ENCODE measurements at regions not wholly inside any gene's neighbourhood (a gene's known extent, or its start where the extent isn't known, plus 50 kb on each side); places are given as distances from the start of the nearest gene placed in this dataset.

DNA sequence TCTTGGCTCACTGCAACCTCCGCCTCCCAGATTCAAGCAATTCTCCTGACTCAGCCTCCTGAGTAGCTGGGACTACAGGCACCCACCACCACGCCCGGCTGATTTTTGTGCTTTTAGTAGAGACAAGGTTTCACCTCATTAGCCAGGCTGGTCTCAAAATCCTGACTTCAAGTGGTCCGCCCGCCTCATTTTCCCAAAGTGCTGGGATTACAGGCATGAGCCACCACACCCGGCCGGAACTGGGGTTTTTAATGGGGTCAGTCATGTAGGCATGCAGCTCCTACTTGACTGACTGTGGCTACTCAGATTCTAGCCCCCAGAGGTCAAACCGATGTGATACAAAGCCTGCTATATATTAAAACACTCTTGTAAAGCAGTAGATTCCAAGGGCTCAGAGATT lies 631.7 kb downstream of the MAT2B start:
- no peak overlapping the region for H3K9ac ChIP-seq (ENCODE audit: low read length)
- no peak for DNase-seq
- ChIA-PET CTCF (no interaction called here), POLR2A (no interaction called here)
- H3K36me3 ChIP-seq (replicated peaks in 1 of 2; ENCODE audit: control extremely low read depth in 1 of 2, control insufficient read depth in 1 of 2, extremely low read depth in 1 of 2, insufficient read depth in 2 of 2, low read length in 1 of 2), result no peaks in the 10 kb centered on the region
- ATAC-seq (ENCODE audit: low read depth), result no peak
- no peak for TF ChIP-seq EZH2 (IDR thresholded peaks at IDR 0.05; ENCODE audit: borderline replicate concordance, insufficient read depth, low read depth, low read length, poor library complexity, severe bottlenecking)
- TF ChIP-seq, protein P1, sequence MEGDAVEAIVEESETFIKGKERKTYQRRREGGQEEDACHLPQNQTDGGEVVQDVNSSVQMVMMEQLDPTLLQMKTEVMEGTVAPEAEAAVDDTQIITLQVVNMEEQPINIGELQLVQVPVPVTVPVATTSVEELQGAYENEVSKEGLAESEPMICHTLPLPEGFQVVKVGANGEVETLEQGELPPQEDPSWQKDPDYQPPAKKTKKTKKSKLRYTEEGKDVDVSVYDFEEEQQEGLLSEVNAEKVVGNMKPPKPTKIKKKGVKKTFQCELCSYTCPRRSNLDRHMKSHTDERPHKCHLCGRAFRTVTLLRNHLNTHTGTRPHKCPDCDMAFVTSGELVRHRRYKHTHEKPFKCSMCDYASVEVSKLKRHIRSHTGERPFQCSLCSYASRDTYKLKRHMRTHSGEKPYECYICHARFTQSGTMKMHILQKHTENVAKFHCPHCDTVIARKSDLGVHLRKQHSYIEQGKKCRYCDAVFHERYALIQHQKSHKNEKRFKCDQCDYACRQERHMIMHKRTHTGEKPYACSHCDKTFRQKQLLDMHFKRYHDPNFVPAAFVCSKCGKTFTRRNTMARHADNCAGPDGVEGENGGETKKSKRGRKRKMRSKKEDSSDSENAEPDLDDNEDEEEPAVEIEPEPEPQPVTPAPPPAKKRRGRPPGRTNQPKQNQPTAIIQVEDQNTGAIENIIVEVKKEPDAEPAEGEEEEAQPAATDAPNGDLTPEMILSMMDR (IDR thresholded peaks at IDR 0.05), result no peak
- H3K9me3 Mint-ChIP-seq (ENCODE audit: insufficient read depth), result peaks cover 3% of the 10 kb centered on the region
- no peak overlapping the region for H2AFZ ChIP-seq (ENCODE audit: insufficient read depth, low read depth, low read length, poor library complexity, severe bottlenecking)
- no peaks in the 10 kb centered on the region for H3K27me3 Mint-ChIP-seq
- no peak overlapping the region for H3K27ac ChIP-seq (ENCODE audit: low read length in 2 of 2)
- H3K27ac Mint-ChIP-seq, result no peak overlapping the region
- peaks cover 0 to 7% (median 6%) of the 10 kb centered on the region in 3 donors for H3K9me3 ChIP-seq (ENCODE audit: control extremely low read depth in 1 of 3, control insufficient read depth in 2 of 3, insufficient read depth in 1 of 3, low read length in 2 of 3)
- no peaks in the 10 kb centered on the region for H3K79me2 ChIP-seq (ENCODE audit: control insufficient read depth, insufficient read depth, low read length)
- H3K4me1 Mint-ChIP-seq, result no peaks in the 10 kb centered on the region
- no peaks in the 10 kb centered on the region for H3K27me3 ChIP-seq (replicated peaks in 1 of 4; ENCODE audit: control extremely low read depth in 1 of 4, control insufficient read depth in 3 of 4, insufficient read depth in 4 of 4, low read length in 3 of 4)
- 95% methylated on average over 8 of the region's 8 CpGs for WGBS (ENCODE audit: insufficient coverage)
- H3K4me1 ChIP-seq (ENCODE audit: control insufficient read depth in 2 of 2, insufficient read depth in 2 of 2, low read length in 2 of 2), result no peaks in the 10 kb centered on the region
- intact Hi-C loops (cut with micrococcal nuclease), result no loop called here
- no peak overlapping the region for H3K4me2 ChIP-seq (replicated peaks; ENCODE audit: low read depth, low read length, poor library complexity, severe bottlenecking)
- no peak overlapping the region for H3K4me3 Mint-ChIP-seq
- no peaks in the 10 kb centered on the region for H4K20me1 ChIP-seq (ENCODE audit: control insufficient read depth, insufficient read depth, low read length, poor library complexity, severe bottlenecking)
- H3K4me3 ChIP-seq (ENCODE audit: control extremely low read depth in 1 of 5, extremely low read depth in 1 of 5, insufficient read depth in 1 of 5, low read depth in 2 of 5, low read length in 4 of 5), result no peak overlapping the region

DNA sequence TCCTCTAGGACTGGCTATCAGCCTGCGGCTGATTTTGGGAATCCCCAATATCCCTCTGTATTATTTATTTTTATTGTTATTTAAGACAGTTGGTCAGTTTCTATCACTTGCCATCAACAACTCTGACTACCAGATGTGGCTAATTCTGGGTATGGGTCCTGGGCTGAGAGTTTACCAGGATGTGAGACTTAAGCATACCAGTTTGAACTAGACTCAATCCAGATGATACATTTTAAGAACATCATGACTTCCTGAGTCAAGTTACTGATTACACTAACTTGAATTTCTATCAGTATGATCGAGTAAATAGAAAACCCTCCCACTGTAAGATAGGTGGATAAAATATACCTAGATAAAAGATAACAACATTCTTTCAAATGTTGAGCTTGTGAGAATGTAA lies 634.0 kb downstream of the MAT2B start:
- DNase-seq (no peak), ATAC-seq (ENCODE audit: low read depth) (no peak)
- H3K27me3 Mint-ChIP-seq, result no peaks in the 10 kb centered on the region
- Histone ChIP-seq H3K9ac (ENCODE audit: low read length) (no peak overlapping the region), H3K27me3 (replicated peaks in 1 of 4; ENCODE audit: control extremely low read depth in 1 of 4, control insufficient read depth in 3 of 4, insufficient read depth in 4 of 4, low read length in 3 of 4) (no peaks in the 10 kb centered on the region), H3K4me1 (ENCODE audit: control insufficient read depth in 2 of 2, insufficient read depth in 2 of 2, low read length in 2 of 2) (no peaks in the 10 kb centered on the region), H3K9me3 (ENCODE audit: control extremely low read depth in 1 of 3, control insufficient read depth in 2 of 3, insufficient read depth in 1 of 3, low read length in 2 of 3) (no peaks in the 10 kb centered on the region), H3K27ac (ENCODE audit: low read length in 2 of 2) (no peak overlapping the region), H3K79me2 (ENCODE audit: control insufficient read depth, insufficient read depth, low read length) (no peaks in the 10 kb centered on the region), H2AFZ (ENCODE audit: insufficient read depth, low read depth, low read length, poor library complexity, severe bottlenecking) (no peak overlapping the region), H3K36me3 (replicated peaks in 1 of 2; ENCODE audit: control extremely low read depth in 1 of 2, control insufficient read depth in 1 of 2, extremely low read depth in 1 of 2, insufficient read depth in 2 of 2, low read length in 1 of 2) (no peaks in the 10 kb centered on the region), H3K4me2 (replicated peaks; ENCODE audit: low read depth, low read length, poor library complexity, severe bottlenecking) (no peak overlapping the region), H3K4me3 (ENCODE audit: control extremely low read depth in 1 of 5, extremely low read depth in 1 of 5, insufficient read depth in 1 of 5, low read depth in 2 of 5, low read length in 4 of 5) (no peak overlapping the region), H4K20me1 (ENCODE audit: control insufficient read depth, insufficient read depth, low read length, poor library complexity, severe bottlenecking) (no peaks in the 10 kb centered on the region)
- intact Hi-C loops (cut with micrococcal nuclease), result no loop called here
- H3K27ac Mint-ChIP-seq, result no peak overlapping the region
- WGBS (ENCODE audit: insufficient coverage), result no CpG with 5 or more reads among the region's 2 CpGs
- TF ChIP-seq, protein P1 (IDR thresholded peaks at IDR 0.05), result no peak
- TF ChIP-seq EZH2 (IDR thresholded peaks at IDR 0.05; ENCODE audit: borderline replicate concordance, insufficient read depth, low read depth, low read length, poor library complexity, severe bottlenecking), result no peak
- H3K4me1 Mint-ChIP-seq, result no peaks in the 10 kb centered on the region
- H3K9me3 Mint-ChIP-seq (ENCODE audit: insufficient read depth), result no peaks in the 10 kb centered on the region
- H3K4me3 Mint-ChIP-seq, result no peak overlapping the region
- ChIA-PET CTCF (no interaction called here), POLR2A (no interaction called here)
